ENCODE measurements at regions not wholly inside any gene's neighbourhood (a gene's known extent, or its start where the extent isn't known, plus 50 kb on each side); places are given as distances from the start of the nearest gene placed in this dataset.

DNA sequence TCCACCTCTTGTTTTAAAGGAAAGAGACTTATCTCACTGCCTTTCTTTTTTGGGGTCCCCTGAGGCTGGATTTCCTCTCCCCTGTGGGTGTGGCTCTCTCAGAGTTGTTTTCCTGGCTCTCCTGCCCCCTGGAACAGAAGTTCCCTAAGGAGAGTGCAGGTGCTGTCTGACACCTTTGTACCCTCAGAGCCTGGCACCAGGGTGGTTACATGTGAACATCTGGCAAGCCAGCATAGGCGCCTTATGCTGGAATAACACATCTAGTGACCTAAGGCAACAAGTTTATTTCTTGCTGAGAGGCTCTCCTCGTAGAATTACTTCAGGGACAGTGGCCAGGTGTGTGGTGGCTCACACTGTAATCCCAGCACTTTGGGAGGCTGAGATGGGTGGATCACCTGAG lies 172.9 kb upstream of the PTCH1 start:
- TF ChIP-seq EZH2 (optimal IDR thresholded peaks at IDR 0.05; ENCODE audit: low read depth, low read length): no peak
- TF ChIP-seq, protein P1, sequence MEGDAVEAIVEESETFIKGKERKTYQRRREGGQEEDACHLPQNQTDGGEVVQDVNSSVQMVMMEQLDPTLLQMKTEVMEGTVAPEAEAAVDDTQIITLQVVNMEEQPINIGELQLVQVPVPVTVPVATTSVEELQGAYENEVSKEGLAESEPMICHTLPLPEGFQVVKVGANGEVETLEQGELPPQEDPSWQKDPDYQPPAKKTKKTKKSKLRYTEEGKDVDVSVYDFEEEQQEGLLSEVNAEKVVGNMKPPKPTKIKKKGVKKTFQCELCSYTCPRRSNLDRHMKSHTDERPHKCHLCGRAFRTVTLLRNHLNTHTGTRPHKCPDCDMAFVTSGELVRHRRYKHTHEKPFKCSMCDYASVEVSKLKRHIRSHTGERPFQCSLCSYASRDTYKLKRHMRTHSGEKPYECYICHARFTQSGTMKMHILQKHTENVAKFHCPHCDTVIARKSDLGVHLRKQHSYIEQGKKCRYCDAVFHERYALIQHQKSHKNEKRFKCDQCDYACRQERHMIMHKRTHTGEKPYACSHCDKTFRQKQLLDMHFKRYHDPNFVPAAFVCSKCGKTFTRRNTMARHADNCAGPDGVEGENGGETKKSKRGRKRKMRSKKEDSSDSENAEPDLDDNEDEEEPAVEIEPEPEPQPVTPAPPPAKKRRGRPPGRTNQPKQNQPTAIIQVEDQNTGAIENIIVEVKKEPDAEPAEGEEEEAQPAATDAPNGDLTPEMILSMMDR (IDR thresholded peaks at IDR 0.05; ENCODE audit: low read length): no peak

Data from MM.1S (cell line).